Type B pancreatic cell (in vitro differentiated cells): ENCODE measurements at regions not wholly inside any gene's neighbourhood (a gene's known extent, or its start where the extent isn't known, plus 50 kb on each side); places are given as distances from the start of the nearest gene placed in this dataset.

Source experiments
- DNase-seq: peaks from one replicate; pipeline ENCODE4 v3.0.0; 2021; ENCODE audit warnings: mixed read lengths; ENCODE audit not compliant: unreplicated experiment; ENCODE audit errors: extremely low spot score
- H3K27ac Mint-ChIP-seq: 2 replicates; pipeline ENCODE4 v1.8.0; 2021; ENCODE audit warnings: mild to moderate bottlenecking, mixed read lengths
- H3K27me3 Mint-ChIP-seq: 2 replicates; pipeline ENCODE4 v1.8.0; 2021; ENCODE audit warnings: mixed read lengths
- H3K36me3 Mint-ChIP-seq: 2 replicates; pipeline ENCODE4 v1.8.0; 2021; ENCODE audit warnings: mixed read lengths
- H3K4me1 Mint-ChIP-seq: one replicate; pipeline ENCODE4 v1.8.0; 2021; ENCODE audit warnings: mixed read lengths; ENCODE audit not compliant: unreplicated experiment
- H3K4me3 Mint-ChIP-seq: 2 replicates; pipeline ENCODE4 v1.8.0; 2021; ENCODE audit warnings: mild to moderate bottlenecking, mixed read lengths
- H3K9me3 Mint-ChIP-seq: 2 replicates; pipeline ENCODE4 v1.8.0; 2021; ENCODE audit warnings: mixed read lengths
- CTCF ChIP-seq: fragments of 200-600 bp; sonication (generic); conservative IDR thresholded peaks from 2 replicates; pipeline ENCODE4 v1.5.0; 2021; ENCODE audit warnings: antibody characterized with exemption, mild to moderate bottlenecking

DNA sequence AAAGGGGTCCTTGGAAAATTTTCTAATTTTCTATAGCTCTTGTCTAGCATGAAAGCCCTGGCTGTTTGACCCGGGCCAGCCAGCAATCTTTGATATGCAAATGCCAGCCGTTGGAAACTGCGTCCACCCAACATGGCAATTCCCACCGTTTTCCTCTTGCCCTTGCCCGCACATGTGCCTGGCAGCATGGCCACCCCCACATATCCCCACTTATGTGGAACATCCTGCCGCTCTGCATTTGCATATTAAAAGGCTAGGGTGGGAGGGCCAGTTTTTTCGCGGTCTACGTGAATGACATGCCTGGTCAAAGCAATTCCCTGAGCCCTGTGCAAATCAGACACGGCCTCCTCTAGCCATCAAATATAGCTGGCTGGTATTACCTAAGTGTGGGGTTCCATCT, 110.3 kb upstream of the TDRD3 start:
- Mint-ChIP-seq H3K27ac (no peak overlapping the region), H3K4me1 (peaks cover 9% of the 10 kb centered on the region), H3K36me3 (no peaks in the 10 kb centered on the region), H3K27me3 (peaks cover 12% of the 10 kb centered on the region), H3K4me3 (no peak overlapping the region), H3K9me3 (no peaks in the 10 kb centered on the region)
- TF ChIP-seq CTCF: no peak
- DNase-seq: no peak

DNA sequence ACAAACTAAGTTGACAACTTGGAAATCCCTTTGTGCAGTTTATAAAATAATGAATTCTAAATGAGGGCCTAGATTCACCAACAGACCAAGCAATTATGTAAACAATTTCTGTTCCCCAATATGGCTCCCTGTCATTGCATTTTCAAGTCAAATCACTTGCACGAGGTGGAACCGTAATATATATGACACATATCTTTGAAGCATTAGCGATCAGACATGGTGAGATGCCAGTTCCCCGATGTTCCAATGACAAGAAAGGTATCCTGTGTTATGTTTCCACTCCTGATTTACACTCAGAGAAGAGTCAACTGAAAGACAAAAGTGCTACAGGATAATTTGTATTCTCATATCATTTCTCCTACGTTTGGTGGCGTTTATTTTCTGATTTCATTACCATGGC, 108.5 kb upstream of the TDRD3 start:
- no peak for TF ChIP-seq CTCF
- no peaks in the 10 kb centered on the region for H3K36me3 Mint-ChIP-seq
- peaks cover 6% of the 10 kb centered on the region for H3K27me3 Mint-ChIP-seq
- no peaks in the 10 kb centered on the region for H3K9me3 Mint-ChIP-seq
- no peak overlapping the region for H3K4me3 Mint-ChIP-seq
- DNase-seq: no peak
- no peak overlapping the region for H3K27ac Mint-ChIP-seq
- no peaks in the 10 kb centered on the region for H3K4me1 Mint-ChIP-seq

GRCh38 chr13:60303166-60303565, 93.9 kb upstream of the TDRD3 start:
- Mint-ChIP-seq H3K4me3 (no peak overlapping the region), H3K27me3 (no peaks in the 10 kb centered on the region), H3K9me3 (no peaks in the 10 kb centered on the region), H3K4me1 (no peaks in the 10 kb centered on the region), H3K27ac (no peak overlapping the region), H3K36me3 (no peaks in the 10 kb centered on the region)
- no peak for DNase-seq
- no peak for TF ChIP-seq CTCF

DNA sequence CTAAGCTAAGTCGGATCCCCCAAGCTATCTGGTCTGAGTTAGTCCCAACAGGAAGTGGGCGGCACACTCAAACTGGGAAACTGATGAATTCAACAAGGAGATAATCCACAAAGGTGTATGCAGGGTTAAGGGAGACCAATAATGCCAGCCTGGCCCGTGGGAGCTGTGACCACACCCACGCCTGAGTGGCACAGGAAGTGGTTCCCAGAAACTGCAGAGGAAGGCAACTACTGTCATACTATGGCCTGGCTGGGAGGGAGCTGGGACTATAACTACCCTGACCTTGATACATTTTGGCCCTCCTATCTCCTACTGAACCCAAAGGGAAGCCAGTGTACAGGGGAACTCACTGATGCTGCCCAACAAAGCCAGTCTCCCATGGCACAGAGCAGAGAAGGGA, 85.5 kb upstream of the TDRD3 start:
- H3K4me3 Mint-ChIP-seq: no peak overlapping the region
- H3K27ac Mint-ChIP-seq: no peak overlapping the region
- H3K9me3 Mint-ChIP-seq: no peaks in the 10 kb centered on the region
- no peaks in the 10 kb centered on the region for H3K36me3 Mint-ChIP-seq
- DNase-seq: no peak
- H3K4me1 Mint-ChIP-seq: peaks cover 8% of the 10 kb centered on the region
- no peak for TF ChIP-seq CTCF
- no peaks in the 10 kb centered on the region for H3K27me3 Mint-ChIP-seq

DNA sequence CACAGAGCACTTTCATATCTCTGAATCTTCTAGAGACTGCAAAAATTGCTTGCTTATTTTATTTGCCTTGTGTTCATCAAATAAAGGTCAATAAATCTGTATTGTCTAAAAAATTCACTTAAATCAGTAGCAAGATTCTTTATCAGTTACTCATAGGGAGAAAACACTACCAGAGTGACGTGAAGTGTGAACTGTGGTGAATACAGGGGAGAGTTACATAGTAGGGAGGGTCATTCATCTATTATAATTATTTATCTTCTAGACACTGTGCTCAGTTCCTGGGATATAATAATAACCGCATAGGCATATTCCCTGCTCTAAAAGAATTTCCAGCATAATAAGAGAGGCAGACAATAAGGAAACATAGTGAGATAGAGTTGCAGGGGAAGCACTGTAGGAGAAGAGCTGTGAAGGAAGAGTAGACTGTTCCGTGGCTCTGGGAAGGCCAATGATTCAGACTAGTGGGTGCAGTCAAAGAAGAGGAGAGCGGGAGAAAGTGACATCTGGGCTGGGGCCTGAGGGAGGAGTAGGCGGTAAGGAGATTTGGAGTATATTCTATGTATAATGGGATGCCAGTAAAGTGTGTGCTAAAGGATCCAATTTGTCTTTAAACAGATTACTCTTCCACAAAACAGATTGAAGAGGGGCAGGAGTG, 84.0 kb upstream of the TDRD3 start:
- H3K9me3 Mint-ChIP-seq: no peaks in the 10 kb centered on the region
- H3K36me3 Mint-ChIP-seq: no peaks in the 10 kb centered on the region
- no peak overlapping the region for H3K27ac Mint-ChIP-seq
- H3K4me3 Mint-ChIP-seq: no peak overlapping the region
- H3K27me3 Mint-ChIP-seq: no peaks in the 10 kb centered on the region
- peaks cover 8% of the 10 kb centered on the region for H3K4me1 Mint-ChIP-seq
- DNase-seq: no peak
- no peak for TF ChIP-seq CTCF

GRCh38 chr13:60318186-60318585, 78.8 kb upstream of the TDRD3 start:
- no peak for DNase-seq
- no peaks in the 10 kb centered on the region for H3K4me1 Mint-ChIP-seq
- H3K9me3 Mint-ChIP-seq: peaks cover 5% of the 10 kb centered on the region
- no peak overlapping the region for H3K27ac Mint-ChIP-seq
- peaks cover 3% of the 10 kb centered on the region for H3K27me3 Mint-ChIP-seq
- no peak overlapping the region for H3K4me3 Mint-ChIP-seq
- TF ChIP-seq CTCF: no peak
- peaks cover 3% of the 10 kb centered on the region for H3K36me3 Mint-ChIP-seq
